ENCODE measurements at regions not wholly inside any gene's neighbourhood (a gene's known extent, or its start where the extent isn't known, plus 50 kb on each side); places are given as distances from the start of the nearest gene placed in this dataset.

DNA sequence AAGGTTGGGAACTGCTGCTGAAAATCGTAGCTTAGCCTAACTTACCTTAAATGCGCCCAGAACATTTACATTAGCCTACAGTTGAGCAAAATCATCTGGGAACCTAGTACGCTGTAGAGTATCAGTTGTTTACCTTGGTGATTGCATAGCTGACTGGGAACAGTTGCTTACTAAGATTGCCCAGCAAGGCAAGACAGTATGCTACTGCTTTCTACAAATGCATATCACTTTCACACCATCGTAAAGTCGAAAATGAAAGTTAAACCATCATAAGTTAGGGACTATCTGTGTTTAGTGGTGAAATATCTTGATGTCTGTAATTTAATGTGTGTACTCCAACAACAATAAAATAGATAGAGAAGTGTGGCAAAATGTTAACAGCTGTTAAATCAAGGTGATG lies 1670.6 kb upstream of the PCDH20 start:
- no peak for TF ChIP-seq POLR2AphosphoS5 (IDR thresholded peaks at IDR 0.05)
- TF ChIP-seq, protein P1, sequence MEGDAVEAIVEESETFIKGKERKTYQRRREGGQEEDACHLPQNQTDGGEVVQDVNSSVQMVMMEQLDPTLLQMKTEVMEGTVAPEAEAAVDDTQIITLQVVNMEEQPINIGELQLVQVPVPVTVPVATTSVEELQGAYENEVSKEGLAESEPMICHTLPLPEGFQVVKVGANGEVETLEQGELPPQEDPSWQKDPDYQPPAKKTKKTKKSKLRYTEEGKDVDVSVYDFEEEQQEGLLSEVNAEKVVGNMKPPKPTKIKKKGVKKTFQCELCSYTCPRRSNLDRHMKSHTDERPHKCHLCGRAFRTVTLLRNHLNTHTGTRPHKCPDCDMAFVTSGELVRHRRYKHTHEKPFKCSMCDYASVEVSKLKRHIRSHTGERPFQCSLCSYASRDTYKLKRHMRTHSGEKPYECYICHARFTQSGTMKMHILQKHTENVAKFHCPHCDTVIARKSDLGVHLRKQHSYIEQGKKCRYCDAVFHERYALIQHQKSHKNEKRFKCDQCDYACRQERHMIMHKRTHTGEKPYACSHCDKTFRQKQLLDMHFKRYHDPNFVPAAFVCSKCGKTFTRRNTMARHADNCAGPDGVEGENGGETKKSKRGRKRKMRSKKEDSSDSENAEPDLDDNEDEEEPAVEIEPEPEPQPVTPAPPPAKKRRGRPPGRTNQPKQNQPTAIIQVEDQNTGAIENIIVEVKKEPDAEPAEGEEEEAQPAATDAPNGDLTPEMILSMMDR (IDR thresholded peaks at IDR 0.05), result no peak

Measured in gastroesophageal sphincter (tissue), 3 donors.